Right ventricle myocardium superior (tissue), 1 donor: ENCODE measurements at regions not wholly inside any gene's neighbourhood (a gene's known extent, or its start where the extent isn't known, plus 50 kb on each side); places are given as distances from the start of the nearest gene placed in this dataset.

ENCODE experiments used
- ATAC-seq: fragments of 200-7000 bp; cut with Tn5 transposase; one replicate; pipeline ENCODE4 v1.9.1; 2020; ENCODE audit warnings: mild to moderate bottlenecking; ENCODE audit not compliant: poor library complexity
- DNase-seq: peaks from one replicate; pipeline ENCODE4 v3.0.0-alpha.2; 2020
- intact Hi-C: fragments of 100-400 bp; cut with DNase I; formaldehyde crosslinking; loops from one replicate; pipeline ENCODE4 v1.11.2; 2022
- donor health status: DM: no; HTN: yes; CAD: no; lungs with severe emphysema.

- intact Hi-C loops: no loop called here
- no peak for ATAC-seq
- no peak for DNase-seq
Measured at GRCh38 chr16:8239443-8239842, 350.9 kb downstream of the TMEM114 start.

- DNase-seq (no peak), ATAC-seq (no peak)
- intact Hi-C loops: no loop called here
Measured at GRCh38 chr16:8237452-8237851, 352.9 kb downstream of the TMEM114 start.

- ATAC-seq (no peak), DNase-seq (no peak)
- intact Hi-C loops: no loop called here
Measured at GRCh38 chr16:8236816-8237215, 353.5 kb downstream of the TMEM114 start.

GRCh38 chr16:8230497-8230896, 359.8 kb downstream of the TMEM114 start:
- intact Hi-C loops: no loop called here
- ATAC-seq: no peak
- DNase-seq: no peak

GRCh38 chr16:8229011-8229520, 361.2 kb downstream of the TMEM114 start:
- DNase-seq (no peak), ATAC-seq (no peak)
- intact Hi-C loops: no loop called here

- intact Hi-C loops: no loop called here
- DNase-seq (no peak), ATAC-seq (no peak)
Measured at GRCh38 chr16:8217201-8217600, 373.1 kb downstream of the TMEM114 start.

- intact Hi-C loops: no loop called here
- DNase-seq (no peak), ATAC-seq (no peak)
Measured at GRCh38 chr16:8204769-8205168, 385.5 kb downstream of the TMEM114 start.

- ATAC-seq (no peak), DNase-seq (no peak)
- intact Hi-C loops: no loop called here
Measured at GRCh38 chr16:8204096-8204495, 386.2 kb downstream of the TMEM114 start.

- ATAC-seq (no peak), DNase-seq (no peak)
- intact Hi-C loops: no loop called here
Measured at GRCh38 chr16:8203101-8203500, 387.2 kb downstream of the TMEM114 start.

- no peak for DNase-seq
- ATAC-seq: no peak
- intact Hi-C loops: no loop called here
Measured at GRCh38 chr16:8200839-8201238, 389.5 kb downstream of the TMEM114 start.

- intact Hi-C loops: no loop called here
- no peak for ATAC-seq
- no peak for DNase-seq
Measured at GRCh38 chr16:8199390-8199789, 390.9 kb downstream of the TMEM114 start.

GRCh38 chr16:8194794-8195193, 395.5 kb downstream of the TMEM114 start:
- ATAC-seq (no peak), DNase-seq (no peak)
- intact Hi-C loops: no loop called here

GRCh38 chr16:8188841-8189240, 401.5 kb downstream of the TMEM114 start:
- intact Hi-C loops: no loop called here
- no peak for DNase-seq
- ATAC-seq: no peak

- ATAC-seq (no peak), DNase-seq (no peak)
- intact Hi-C loops: no loop called here
Measured at GRCh38 chr16:8187782-8188372, 402.4 kb downstream of the TMEM114 start.

GRCh38 chr16:8184854-8185253, 405.5 kb downstream of the TMEM114 start:
- intact Hi-C loops: no loop called here
- DNase-seq: no peak
- ATAC-seq: no peak

GRCh38 chr16:8183176-8184099, 406.9 kb downstream of the TMEM114 start:
- ATAC-seq (no peak), DNase-seq (no peak)
- intact Hi-C loops: no loop called here

GRCh38 chr16:8182761-8183160, 407.6 kb downstream of the TMEM114 start:
- no peak for DNase-seq
- no peak for ATAC-seq
- intact Hi-C loops: no loop called here

GRCh38 chr16:8179615-8180014, 410.7 kb downstream of the TMEM114 start:
- DNase-seq: no peak
- ATAC-seq: no peak
- intact Hi-C loops: no loop called here

GRCh38 chr16:8178271-8178670, 412.0 kb downstream of the TMEM114 start:
- intact Hi-C loops: no loop called here
- no peak for ATAC-seq
- DNase-seq: no peak

GRCh38 chr16:8175411-8175810, 414.9 kb downstream of the TMEM114 start:
- intact Hi-C loops: no loop called here
- DNase-seq (no peak), ATAC-seq (no peak)
